Suprapubic skin (tissue), 4 donors: ENCODE measurements at regions not wholly inside any gene's neighbourhood (a gene's known extent, or its start where the extent isn't known, plus 50 kb on each side); places are given as distances from the start of the nearest gene placed in this dataset.

Source experiments
- DNase-seq, 2 donors: peaks; one replicate each; pipeline ENCODE4 v3.0.0-alpha.2; 2019; ENCODE audit warnings: low spot score in 2 of 2
- H3K27ac ChIP-seq: fragments of 200-600 bp; sonication (generic); one replicate; pipeline ENCODE4 v1.5.1; 2019
- H3K27me3 ChIP-seq: fragments of 200-600 bp; sonication (generic); one replicate; pipeline ENCODE4 v1.5.1; 2019
- H3K36me3 ChIP-seq: fragments of 200-600 bp; sonication (generic); one replicate; pipeline ENCODE4 v1.5.1; 2019
- H3K4me1 ChIP-seq: fragments of 200-600 bp; sonication (generic); one replicate; pipeline ENCODE4 v1.5.1; 2019
- H3K4me3 ChIP-seq: fragments of 200-600 bp; sonication (generic); one replicate; pipeline ENCODE4 v1.5.1; 2019; ENCODE audit warnings: mild to moderate bottlenecking
- H3K9me3 ChIP-seq: fragments of 200-600 bp; sonication (generic); one replicate; pipeline ENCODE4 v1.5.1; 2019
- EP300 ChIP-seq: sonication (generic); formaldehyde crosslinking; IDR thresholded peaks from one replicate; pipeline ENCODE4 v1.6.1; 2017; ENCODE audit warnings: antibody characterized with exemption
- POLR2A ChIP-seq, 2 donors: fragments of 450-650 bp; IDR thresholded peaks; one replicate each; pipeline ENCODE4 v1.6.1; 2017; ENCODE audit warnings: antibody characterized with exemption in 2 of 2, mild to moderate bottlenecking in 2 of 2, moderate library complexity in 2 of 2
- POLR2AphosphoS5 ChIP-seq, 3 donors: sonication (generic); formaldehyde crosslinking; IDR thresholded peaks; one replicate each; pipeline ENCODE4 v1.6.1; 2017; ENCODE audit warnings: antibody characterized with exemption in 3 of 3
- WGBS: methylation state at CpG from one replicate; pipeline ENCODE4 v1.1.5; 2018; 5-methylcytosine and 5-hydroxymethylcytosine counted together
- TF ChIP-seq, protein P1 (sequence below), 2 donors: fragments of 200-600 bp in 1 of 2; fragments of 450-650 bp in 1 of 2; sonication (generic) in 1 of 2; IDR thresholded peaks; one replicate each; pipeline ENCODE4 v1.5.1; 2016 to 2019; ENCODE audit warnings: antibody characterized with exemption in 2 of 2, mild to moderate bottlenecking in 1 of 2, moderate library complexity in 1 of 2

DNA sequence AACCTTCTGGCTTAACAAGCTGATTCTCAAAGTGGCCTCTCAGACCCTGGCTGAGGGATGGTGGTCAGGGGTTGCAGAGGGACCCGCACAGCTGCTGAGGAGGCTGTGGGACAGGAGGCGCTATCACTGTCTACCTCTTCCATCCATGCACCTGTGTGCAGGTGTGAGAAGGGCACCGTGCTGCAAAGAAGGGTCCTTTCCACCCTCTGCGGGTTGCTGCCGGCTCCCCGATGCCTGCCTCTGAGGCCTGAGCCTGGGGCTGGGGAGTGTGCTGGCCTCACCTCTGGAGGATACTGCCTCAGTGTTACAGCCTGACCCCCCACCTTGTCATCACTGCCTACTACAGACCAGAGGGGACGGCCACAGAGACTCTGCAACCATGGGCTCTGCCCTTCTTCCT, 66.1 kb upstream of the B3GAT1 start:
- no peak overlapping the region for H3K4me3 ChIP-seq
- no peak for TF ChIP-seq EP300
- TF ChIP-seq, protein P1, sequence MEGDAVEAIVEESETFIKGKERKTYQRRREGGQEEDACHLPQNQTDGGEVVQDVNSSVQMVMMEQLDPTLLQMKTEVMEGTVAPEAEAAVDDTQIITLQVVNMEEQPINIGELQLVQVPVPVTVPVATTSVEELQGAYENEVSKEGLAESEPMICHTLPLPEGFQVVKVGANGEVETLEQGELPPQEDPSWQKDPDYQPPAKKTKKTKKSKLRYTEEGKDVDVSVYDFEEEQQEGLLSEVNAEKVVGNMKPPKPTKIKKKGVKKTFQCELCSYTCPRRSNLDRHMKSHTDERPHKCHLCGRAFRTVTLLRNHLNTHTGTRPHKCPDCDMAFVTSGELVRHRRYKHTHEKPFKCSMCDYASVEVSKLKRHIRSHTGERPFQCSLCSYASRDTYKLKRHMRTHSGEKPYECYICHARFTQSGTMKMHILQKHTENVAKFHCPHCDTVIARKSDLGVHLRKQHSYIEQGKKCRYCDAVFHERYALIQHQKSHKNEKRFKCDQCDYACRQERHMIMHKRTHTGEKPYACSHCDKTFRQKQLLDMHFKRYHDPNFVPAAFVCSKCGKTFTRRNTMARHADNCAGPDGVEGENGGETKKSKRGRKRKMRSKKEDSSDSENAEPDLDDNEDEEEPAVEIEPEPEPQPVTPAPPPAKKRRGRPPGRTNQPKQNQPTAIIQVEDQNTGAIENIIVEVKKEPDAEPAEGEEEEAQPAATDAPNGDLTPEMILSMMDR (IDR thresholded peaks at IDR 0.05) = no peak
- TF ChIP-seq POLR2A (IDR thresholded peaks at IDR 0.05) = no peak
- no peak for TF ChIP-seq POLR2AphosphoS5 (IDR thresholded peaks at IDR 0.05)
- peaks cover 37% of the 10 kb centered on the region for H3K27me3 ChIP-seq
- H3K9me3 ChIP-seq = no peaks in the 10 kb centered on the region
- WGBS = 93% methylated on average over 7 of the region's 7 CpGs
- DNase-seq = no peak
- H3K27ac ChIP-seq = no peak overlapping the region
- H3K36me3 ChIP-seq = no peaks in the 10 kb centered on the region
- H3K4me1 ChIP-seq = no peaks in the 10 kb centered on the region

DNA sequence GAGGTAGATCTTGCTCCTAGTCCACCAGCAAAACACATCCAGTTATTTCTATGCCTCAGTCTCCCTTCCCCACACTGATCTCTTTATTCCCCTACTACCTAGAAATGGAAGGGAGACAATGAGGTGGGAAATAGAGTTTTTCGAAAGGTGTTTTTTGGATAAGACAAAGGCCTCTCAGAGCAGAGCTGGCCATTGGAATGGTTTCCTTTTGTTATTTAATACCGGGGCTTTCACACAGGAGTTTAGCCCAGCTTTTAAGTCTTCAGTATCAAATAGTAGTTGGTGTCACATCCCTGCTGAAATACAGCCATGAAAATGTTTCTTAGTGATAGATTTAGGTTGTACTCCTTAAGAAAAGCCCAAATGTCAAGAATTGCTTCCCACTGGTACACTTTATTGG, 65.4 kb upstream of the B3GAT1 start:
- H3K4me3 ChIP-seq = no peak overlapping the region
- WGBS = 50% methylated on average over 2 of the region's 2 CpGs
- no peak for DNase-seq

DNA sequence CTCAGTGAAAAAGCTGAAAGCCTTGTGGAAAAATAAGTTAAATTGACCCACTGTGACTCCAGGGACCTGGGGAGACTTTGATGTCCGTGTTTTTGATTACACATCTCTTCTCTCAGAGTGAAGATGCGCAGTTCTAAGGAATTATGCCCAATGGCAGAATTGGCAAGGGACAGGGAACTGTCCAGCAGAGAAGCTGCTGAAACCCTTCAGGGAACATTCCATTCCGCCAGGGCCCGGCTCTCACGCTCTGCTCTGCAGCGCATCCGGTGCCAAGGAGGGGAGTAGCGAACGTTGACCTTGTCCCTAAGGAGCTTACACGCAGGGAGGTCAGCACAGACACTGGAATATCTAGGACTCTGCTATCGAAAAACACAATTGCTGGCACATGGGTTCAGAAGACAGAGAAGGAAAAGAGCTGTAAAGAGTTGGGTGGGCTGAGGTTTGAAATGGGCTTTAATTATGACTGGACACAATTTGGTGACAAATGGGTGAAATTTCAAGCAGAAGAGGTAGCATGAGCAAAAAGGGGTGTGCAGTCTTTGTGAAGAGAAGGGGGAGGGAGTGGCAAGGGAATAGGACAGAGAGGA, 64.5 kb upstream of the B3GAT1 start:
- no peak for DNase-seq
- Histone ChIP-seq H3K9me3 (no peaks in the 10 kb centered on the region), H3K4me1 (no peaks in the 10 kb centered on the region), H3K36me3 (no peaks in the 10 kb centered on the region), H3K4me3 (no peak overlapping the region), H3K27me3 (peaks cover 45% of the 10 kb centered on the region), H3K27ac (no peak overlapping the region)
- WGBS = 9% methylated on average over 11 of the region's 11 CpGs
- TF ChIP-seq POLR2AphosphoS5 (IDR thresholded peaks at IDR 0.05) = no peak
- TF ChIP-seq POLR2A (IDR thresholded peaks at IDR 0.05) = no peak
- TF ChIP-seq, protein P1 (IDR thresholded peaks at IDR 0.05) = no peak
- TF ChIP-seq EP300 = no peak

More for the DNA sequence above, 65.4 kb upstream of the B3GAT1 start:
- Histone ChIP-seq H3K36me3 (no peaks in the 10 kb centered on the region), H3K9me3 (no peaks in the 10 kb centered on the region), H3K27ac (no peak overlapping the region), H3K4me1 (no peaks in the 10 kb centered on the region), H3K27me3 (peaks cover 36% of the 10 kb centered on the region)
- TF ChIP-seq, protein P1 (IDR thresholded peaks at IDR 0.05) = no peak

DNA sequence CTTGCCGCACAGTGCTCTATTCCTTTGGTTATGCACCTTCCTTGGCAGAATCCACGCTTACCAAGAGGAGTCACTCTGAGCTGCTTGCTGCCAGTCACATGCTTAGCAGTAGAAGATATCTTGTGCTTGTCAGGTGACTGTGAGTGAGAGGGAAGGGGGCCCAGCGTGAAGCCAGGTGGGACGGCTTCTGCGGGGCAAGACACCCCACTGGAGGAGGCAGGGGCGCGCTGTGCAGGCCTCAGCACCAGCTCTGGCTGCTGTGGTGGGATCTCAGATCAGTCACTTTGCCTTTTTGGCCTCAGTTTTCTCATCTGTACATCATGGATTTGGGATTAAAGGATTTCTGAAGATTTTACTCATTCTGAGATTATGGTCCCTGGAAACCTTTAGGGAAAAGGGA, 63.9 kb upstream of the B3GAT1 start:
- Histone ChIP-seq H3K4me3 (no peak overlapping the region), H3K27me3 (peaks cover 50% of the 10 kb centered on the region), H3K4me1 (no peaks in the 10 kb centered on the region), H3K36me3 (no peaks in the 10 kb centered on the region), H3K9me3 (no peaks in the 10 kb centered on the region), H3K27ac (no peak overlapping the region)
- TF ChIP-seq POLR2AphosphoS5 (IDR thresholded peaks at IDR 0.05) (no peak), EP300 (no peak), POLR2A (IDR thresholded peaks at IDR 0.05) (no peak)
- TF ChIP-seq, protein P1 (IDR thresholded peaks at IDR 0.05) = no peak
- no peak for DNase-seq
- 69% methylated on average over 7 of the region's 7 CpGs for WGBS

DNA sequence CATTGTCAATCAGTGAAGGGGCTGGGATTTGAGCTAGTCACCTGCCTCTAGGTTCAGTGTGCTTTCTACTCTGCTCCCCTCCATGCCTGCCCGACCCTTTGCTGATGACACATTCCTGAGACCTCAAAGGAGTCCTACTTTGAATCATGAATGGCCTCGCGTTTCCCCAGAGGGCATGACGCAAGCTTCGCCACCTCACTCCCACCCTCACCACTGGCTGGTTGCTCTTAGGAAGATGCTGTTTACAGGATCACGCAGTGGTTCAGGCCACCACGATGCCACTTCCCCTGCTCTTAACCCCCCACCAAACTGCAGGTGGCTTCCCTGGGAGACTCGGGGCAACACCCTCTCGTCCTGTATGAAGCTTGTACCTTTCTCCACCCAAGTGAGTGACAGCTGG, 62.9 kb upstream of the B3GAT1 start:
- Histone ChIP-seq H3K27me3 (peaks cover 53% of the 10 kb centered on the region), H3K4me1 (no peaks in the 10 kb centered on the region), H3K4me3 (no peak overlapping the region), H3K9me3 (no peaks in the 10 kb centered on the region), H3K27ac (no peak overlapping the region), H3K36me3 (no peaks in the 10 kb centered on the region)
- TF ChIP-seq, protein P1 (IDR thresholded peaks at IDR 0.05) = no peak
- TF ChIP-seq EP300 (no peak), POLR2AphosphoS5 (IDR thresholded peaks at IDR 0.05) (no peak), POLR2A (IDR thresholded peaks at IDR 0.05) (no peak)
- 75% methylated on average over 8 of the region's 9 CpGs for WGBS
- no peak for DNase-seq
